Caco-2 (cell line): ENCODE measurements at regions not wholly inside any gene's neighbourhood (a gene's known extent, or its start where the extent isn't known, plus 50 kb on each side); places are given as distances from the start of the nearest gene placed in this dataset.

Source experiments
- BruUV-seq: library from RNA; stranded (reverse); fragments of 400-500 nt; replicated peaks from 2 replicates; lab custom pipeline; 2021; lab: Mats Ljungman, UMichigan
- CTCF ChIA-PET: fragments of 300-600 bp; sonication (Branson Sonifier 250); formaldehyde crosslinking; loops from one replicate; lab custom pipeline; 2022; ENCODE audit warnings: antibody characterized with exemption; lab: Charles Lee
- POLR2A ChIA-PET: fragments of 300-600 bp; sonication (Branson Sonifier 250); formaldehyde crosslinking; loops from one replicate; lab custom pipeline; 2022; ENCODE audit warnings: antibody characterized with exemption; lab: Charles Lee
- DNase-seq, 2 experiments: peaks; one replicate each; pipeline versions ENCODE4 v3.0.0 to v3.0.0-alpha.2; 2020 to 2022
- H3K27me3 ChIP-seq: replicated peaks from 2 replicates; pipeline ENCODE4 v1.6.0; 2011; ENCODE audit warnings: low read length; ENCODE audit not compliant: control insufficient read depth, insufficient read depth
- H3K36me3 ChIP-seq: 2 replicates; pipeline ENCODE4 v1.5.1; 2011; ENCODE audit warnings: low read length; ENCODE audit not compliant: control insufficient read depth, insufficient read depth
- H3K4me1 ChIP-seq: fragments of 250-450 bp; sonication (Bioruptor Pico); 2 replicates; pipeline ENCODE4 v1.5.1; 2020; ENCODE audit warnings: mild to moderate bottlenecking
- H3K4me3 ChIP-seq: 2 replicates; pipeline ENCODE4 v1.5.1; 2011; ENCODE audit warnings: low read depth, mild to moderate bottlenecking, control low read depth, low read length
- H3K9me3 ChIP-seq: fragments of 250-450 bp; sonication (Bioruptor Pico); 2 replicates; pipeline ENCODE4 v1.5.1; 2020; ENCODE audit warnings: mild to moderate bottlenecking, moderate library complexity
- H3K27ac Mint-ChIP-seq: one replicate; pipeline ENCODE4 v1.8.0; 2022; ENCODE audit warnings: mixed read lengths; ENCODE audit not compliant: unreplicated experiment
- H3K27me3 Mint-ChIP-seq: one replicate; pipeline ENCODE4 v1.8.0; 2022; ENCODE audit warnings: mixed read lengths; ENCODE audit not compliant: insufficient read depth, unreplicated experiment
- H3K36me3 Mint-ChIP-seq: one replicate; pipeline ENCODE4 v1.8.0; 2022; ENCODE audit warnings: mild to moderate bottlenecking, mixed read lengths; ENCODE audit not compliant: insufficient read depth, unreplicated experiment
- H3K4me1 Mint-ChIP-seq: one replicate; pipeline ENCODE4 v1.8.0; 2022; ENCODE audit warnings: low read depth, mixed read lengths; ENCODE audit not compliant: unreplicated experiment
- H3K4me3 Mint-ChIP-seq: one replicate; pipeline ENCODE4 v1.8.0; 2022; ENCODE audit warnings: mild to moderate bottlenecking, moderate library complexity, mixed read lengths; ENCODE audit not compliant: unreplicated experiment
- H3K9me3 Mint-ChIP-seq: one replicate; pipeline ENCODE4 v1.8.0; 2022; ENCODE audit warnings: mixed read lengths; ENCODE audit not compliant: unreplicated experiment
- intact Hi-C: fragments of 100-400 bp; cut with micrococcal nuclease; formaldehyde crosslinking; loops from one replicate; pipeline ENCODE4 v1.10.0; 2022; ENCODE audit not compliant: unreplicated experiment
- TF ChIP-seq, protein P1 (sequence below), 2 experiments: fragments of 200-600 bp in 1 of 2; IDR thresholded peaks; 1 replicate in 1 of 2; 2 replicates in 1 of 2; pipeline versions ENCODE4 v1.5.1 to v1.8.0; 2011 to 2022; ENCODE audit warnings: antibody characterized with exemption in 1 of 2, control low read depth in 1 of 2, inconsistent platforms in 1 of 2, low read depth in 1 of 2, low read length in 1 of 2, mild to moderate bottlenecking in 1 of 2, moderate library complexity in 1 of 2; ENCODE audit not compliant: insufficient read depth in 1 of 2, severe bottlenecking in 1 of 2, unreplicated experiment in 1 of 2

GRCh38 chr2:152254486-152254885 lies 78.9 kb upstream of the STAM2 start:
- intact Hi-C loops: no loop called here
- CTCF ChIA-PET: no interaction called here
- peaks cover 4% of the 10 kb centered on the region for H3K27me3 Mint-ChIP-seq
- POLR2A ChIA-PET: no interaction called here
- H3K36me3 Mint-ChIP-seq: no peaks in the 10 kb centered on the region
- no peak overlapping the region for H3K27ac Mint-ChIP-seq
- TF ChIP-seq, protein P1, sequence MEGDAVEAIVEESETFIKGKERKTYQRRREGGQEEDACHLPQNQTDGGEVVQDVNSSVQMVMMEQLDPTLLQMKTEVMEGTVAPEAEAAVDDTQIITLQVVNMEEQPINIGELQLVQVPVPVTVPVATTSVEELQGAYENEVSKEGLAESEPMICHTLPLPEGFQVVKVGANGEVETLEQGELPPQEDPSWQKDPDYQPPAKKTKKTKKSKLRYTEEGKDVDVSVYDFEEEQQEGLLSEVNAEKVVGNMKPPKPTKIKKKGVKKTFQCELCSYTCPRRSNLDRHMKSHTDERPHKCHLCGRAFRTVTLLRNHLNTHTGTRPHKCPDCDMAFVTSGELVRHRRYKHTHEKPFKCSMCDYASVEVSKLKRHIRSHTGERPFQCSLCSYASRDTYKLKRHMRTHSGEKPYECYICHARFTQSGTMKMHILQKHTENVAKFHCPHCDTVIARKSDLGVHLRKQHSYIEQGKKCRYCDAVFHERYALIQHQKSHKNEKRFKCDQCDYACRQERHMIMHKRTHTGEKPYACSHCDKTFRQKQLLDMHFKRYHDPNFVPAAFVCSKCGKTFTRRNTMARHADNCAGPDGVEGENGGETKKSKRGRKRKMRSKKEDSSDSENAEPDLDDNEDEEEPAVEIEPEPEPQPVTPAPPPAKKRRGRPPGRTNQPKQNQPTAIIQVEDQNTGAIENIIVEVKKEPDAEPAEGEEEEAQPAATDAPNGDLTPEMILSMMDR (IDR thresholded peaks at IDR 0.05; ENCODE audit: insufficient read depth in 1 of 2, low read depth in 1 of 2, low read length in 1 of 2, severe bottlenecking in 1 of 2, unreplicated experiment in 1 of 2): no peak
- Histone ChIP-seq H3K4me1 (no peaks in the 10 kb centered on the region; the same call in 1 of the 2 replicates), H3K4me3 (no peak overlapping the region), H3K36me3 (no peaks in the 10 kb centered on the region), H3K27me3 (no peaks in the 10 kb centered on the region), H3K9me3 (no peaks in the 10 kb centered on the region)
- no TSS peak for BruUV-seq
- H3K4me3 Mint-ChIP-seq: no peak overlapping the region
- H3K4me1 Mint-ChIP-seq: peaks cover 7% of the 10 kb centered on the region
- no peak for DNase-seq
- peaks cover 7% of the 10 kb centered on the region for H3K9me3 Mint-ChIP-seq

GRCh38 chr2:152254976-152255375 lies 79.4 kb upstream of the STAM2 start:
- H3K27me3 Mint-ChIP-seq: peaks cover 4% of the 10 kb centered on the region
- Histone ChIP-seq H3K27me3 (no peaks in the 10 kb centered on the region), H3K4me1 (no peaks in the 10 kb centered on the region; the same call in 1 of the 2 replicates), H3K36me3 (no peaks in the 10 kb centered on the region), H3K9me3 (no peaks in the 10 kb centered on the region), H3K4me3 (no peak overlapping the region)
- no peak overlapping the region for H3K27ac Mint-ChIP-seq
- intact Hi-C loops: no loop called here
- DNase-seq: no peak
- ChIA-PET POLR2A (no interaction called here), CTCF (no interaction called here)
- H3K36me3 Mint-ChIP-seq: no peaks in the 10 kb centered on the region
- BruUV-seq: no TSS peak
- H3K4me1 Mint-ChIP-seq: peaks cover 7% of the 10 kb centered on the region
- H3K4me3 Mint-ChIP-seq: no peak overlapping the region
- peaks cover 7% of the 10 kb centered on the region for H3K9me3 Mint-ChIP-seq
- TF ChIP-seq, protein P1 (IDR thresholded peaks at IDR 0.05; ENCODE audit: insufficient read depth in 1 of 2, low read depth in 1 of 2, low read length in 1 of 2, severe bottlenecking in 1 of 2, unreplicated experiment in 1 of 2): no peak

DNA sequence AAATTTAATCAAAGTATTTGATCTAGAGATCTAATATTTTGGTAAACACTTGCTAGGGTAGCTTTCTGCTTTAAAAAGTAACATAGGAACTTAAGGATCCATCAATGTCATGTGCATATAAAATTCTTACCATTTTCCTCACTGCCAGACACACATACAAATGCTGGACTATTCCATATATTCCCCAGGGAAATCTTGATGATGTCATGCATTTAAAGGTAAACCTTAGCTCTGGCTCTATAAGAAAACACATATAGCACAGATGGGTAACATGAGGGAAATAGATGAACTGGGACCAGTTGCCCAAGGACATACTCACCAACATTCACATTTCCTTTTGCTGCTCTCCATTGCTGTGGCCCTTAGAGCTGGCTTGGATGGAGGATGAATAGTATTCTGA lies 79.1 kb upstream of the FMNL2 start:
- Histone ChIP-seq H3K4me3 (no peak overlapping the region), H3K27me3 (no peaks in the 10 kb centered on the region), H3K4me1 (no peaks in the 10 kb centered on the region; the same call in 1 of the 2 replicates), H3K9me3 (no peaks in the 10 kb centered on the region), H3K36me3 (no peaks in the 10 kb centered on the region)
- peaks cover 7% of the 10 kb centered on the region for H3K4me1 Mint-ChIP-seq
- TF ChIP-seq, protein P1 (IDR thresholded peaks at IDR 0.05; ENCODE audit: insufficient read depth in 1 of 2, low read depth in 1 of 2, low read length in 1 of 2, severe bottlenecking in 1 of 2, unreplicated experiment in 1 of 2): no peak
- H3K27me3 Mint-ChIP-seq: peaks cover 4% of the 10 kb centered on the region
- no peak for DNase-seq
- H3K9me3 Mint-ChIP-seq: peaks cover 7% of the 10 kb centered on the region
- no peaks in the 10 kb centered on the region for H3K36me3 Mint-ChIP-seq
- BruUV-seq: no TSS peak
- ChIA-PET POLR2A (no interaction called here), CTCF (interaction anchor here (0.6 kb wide), 1 partner anchor 351 kb away, joined by 8 read pairs; no protein-coding TSS in a partner anchor)
- no peak overlapping the region for H3K27ac Mint-ChIP-seq
- intact Hi-C loops: no loop called here
- H3K4me3 Mint-ChIP-seq: no peak overlapping the region
